CD4-positive, alpha-beta T cell (primary cell): ENCODE measurements at regions not wholly inside any gene's neighbourhood (a gene's known extent, or its start where the extent isn't known, plus 50 kb on each side); places are given as distances from the start of the nearest gene placed in this dataset.

ENCODE experiments used
- ATAC-seq: fragments of 200-7000 bp; cut with Tn5 transposase; one replicate; pipeline ENCODE4 v1.10.0; 2022; ENCODE audit warnings: mild to moderate bottlenecking; ENCODE audit not compliant: poor library complexity
- CTCF ChIA-PET: fragments of 350-600 bp; sonication (Branson Sonifier 250); formaldehyde crosslinking; loops from one replicate; lab custom pipeline; 2021; ENCODE audit warnings: antibody characterized with exemption, inconsistent platforms; lab: Charles Lee
- POLR2A ChIA-PET: fragments of 350-600 bp; sonication (Branson Sonifier 250); formaldehyde crosslinking; loops from one replicate; lab custom pipeline; 2021; ENCODE audit warnings: antibody characterized with exemption, inconsistent platforms; lab: Charles Lee
- DNase-seq, 14 experiments: peaks; one replicate each; pipeline ENCODE4 v3.0.0-alpha.2; 2013 to 2020; ENCODE audit warnings: mixed read lengths in 2 of 14
- H3K27ac ChIP-seq, 2 donors: one replicate each; pipeline versions ENCODE4 v1.5.1 to v1.7.0; 2013; ENCODE audit warnings: low read length in 2 of 2, low read depth in 1 of 2, mild to moderate bottlenecking in 1 of 2
- H3K27me3 ChIP-seq, 2 experiments: 1 replicate in 1 of 2; 2 replicates in 1 of 2; pipeline versions ENCODE4 v1.6.1 to v1.7.0; 2013; ENCODE audit warnings: low read length in 2 of 2, control low read depth in 1 of 2, mild to moderate bottlenecking in 1 of 2, moderate library complexity in 1 of 2; ENCODE audit not compliant: insufficient read depth in 2 of 2, control insufficient read depth in 1 of 2
- H3K36me3 ChIP-seq: one replicate; pipeline ENCODE4 v1.6.1; 2013; ENCODE audit warnings: low read length, control low read depth; ENCODE audit not compliant: insufficient read depth
- H3K4me1 ChIP-seq: one replicate; pipeline ENCODE4 v1.6.1; 2013; ENCODE audit warnings: low read length, control low read depth; ENCODE audit not compliant: insufficient read depth
- H3K4me3 ChIP-seq: one replicate; pipeline ENCODE4 v1.5.1; 2013; ENCODE audit warnings: mild to moderate bottlenecking, low read length, moderate library complexity
- H3K9me3 ChIP-seq, 2 experiments: 1 replicate in 1 of 2; 2 replicates in 1 of 2; pipeline versions ENCODE4 v1.6.1 to v1.7.0; 2013; ENCODE audit warnings: low read length in 2 of 2, mild to moderate bottlenecking in 2 of 2, control low read depth in 1 of 2, moderate library complexity in 1 of 2; ENCODE audit not compliant: control insufficient read depth in 1 of 2, insufficient read depth in 1 of 2
- H3K27ac Mint-ChIP-seq: one replicate; pipeline ENCODE4 v1.8.0; 2020; ENCODE audit warnings: mixed read lengths
- H3K27me3 Mint-ChIP-seq: one replicate; pipeline ENCODE4 v1.8.0; 2021; ENCODE audit warnings: mixed read lengths
- H3K36me3 Mint-ChIP-seq: one replicate; pipeline ENCODE4 v1.8.0; 2021; ENCODE audit warnings: low read depth, mixed read lengths
- H3K4me1 Mint-ChIP-seq: one replicate; pipeline ENCODE4 v1.8.0; 2021; ENCODE audit warnings: low read depth, mixed read lengths
- H3K4me3 Mint-ChIP-seq: one replicate; pipeline ENCODE4 v1.8.0; 2020; ENCODE audit warnings: mild to moderate bottlenecking, mixed read lengths
- H3K9me3 Mint-ChIP-seq: one replicate; pipeline ENCODE4 v1.8.0; 2020; ENCODE audit warnings: mixed read lengths
- CTCF ChIP-seq: fragments of 200-600 bp; IDR thresholded peaks from one replicate; pipeline ENCODE4 v1.8.0; 2022; ENCODE audit warnings: antibody characterized with exemption, mild to moderate bottlenecking
- intact Hi-C, 2 experiments: fragments of 100-400 bp; cut with DNase I in 1 of 2; cut with micrococcal nuclease in 1 of 2; formaldehyde crosslinking; loops; one replicate each; pipeline versions ENCODE4 v1.15.1 to v1.9.0; 2023 to 2025; cut with DNase I, micrococcal nuclease

GRCh38 chr18:34048423-34048822 lies 176.3 kb downstream of the NOL4 start:
- no peak for DNase-seq
- H3K4me3 ChIP-seq, result no peak overlapping the region
- no peaks in the 10 kb centered on the region for H3K36me3 ChIP-seq
- peaks cover 6% of the 10 kb centered on the region for H3K9me3 Mint-ChIP-seq
- no peak overlapping the region for H3K27ac ChIP-seq
- ChIA-PET POLR2A (no interaction called here), CTCF (no interaction called here)
- no peaks in the 10 kb centered on the region for H3K36me3 Mint-ChIP-seq
- ATAC-seq, result no peak
- H3K4me1 ChIP-seq, result no peaks in the 10 kb centered on the region
- no peak overlapping the region for H3K27ac Mint-ChIP-seq
- intact Hi-C loops, result no loop called here
- no peaks in the 10 kb centered on the region for H3K9me3 ChIP-seq
- no peaks in the 10 kb centered on the region for H3K27me3 Mint-ChIP-seq
- no peaks in the 10 kb centered on the region for H3K27me3 ChIP-seq
- H3K4me1 Mint-ChIP-seq, result no peaks in the 10 kb centered on the region
- TF ChIP-seq CTCF, result no peak
- no peak overlapping the region for H3K4me3 Mint-ChIP-seq

- Histone ChIP-seq H3K27ac (no peak overlapping the region), H3K4me1 (no peaks in the 10 kb centered on the region), H3K27me3 (no peaks in the 10 kb centered on the region), H3K4me3 (no peak overlapping the region), H3K9me3 (no peaks in the 10 kb centered on the region), H3K36me3 (no peaks in the 10 kb centered on the region)
- ChIA-PET POLR2A (no interaction called here), CTCF (no interaction called here)
- no peak for TF ChIP-seq CTCF
- no peak for ATAC-seq
- H3K9me3 Mint-ChIP-seq, result peaks cover 13% of the 10 kb centered on the region
- H3K27me3 Mint-ChIP-seq, result no peaks in the 10 kb centered on the region
- no peaks in the 10 kb centered on the region for H3K36me3 Mint-ChIP-seq
- H3K4me3 Mint-ChIP-seq, result no peak overlapping the region
- H3K27ac Mint-ChIP-seq, result no peak overlapping the region
- no peaks in the 10 kb centered on the region for H3K4me1 Mint-ChIP-seq
- DNase-seq, result no peak
- intact Hi-C loops, result no loop called here
Measured at GRCh38 chr18:34042423-34043146, 182.1 kb downstream of the NOL4 start.

- no peak for TF ChIP-seq CTCF
- intact Hi-C loops, result no loop called here
- no peak for DNase-seq
- Mint-ChIP-seq H3K27ac (no peak overlapping the region), H3K36me3 (no peaks in the 10 kb centered on the region), H3K27me3 (no peaks in the 10 kb centered on the region), H3K9me3 (peaks cover 17% of the 10 kb centered on the region), H3K4me1 (no peaks in the 10 kb centered on the region), H3K4me3 (no peak overlapping the region)
- no peaks in the 10 kb centered on the region for H3K36me3 ChIP-seq
- CTCF ChIA-PET, result no interaction called here
- POLR2A ChIA-PET, result no interaction called here
- no peak overlapping the region for H3K27ac ChIP-seq
- peaks cover 0 to under 1% of the 10 kb centered on the region in 2 experiments for H3K9me3 ChIP-seq
- H3K27me3 ChIP-seq, result no peaks in the 10 kb centered on the region
- no peak for ATAC-seq
- no peaks in the 10 kb centered on the region for H3K4me1 ChIP-seq
- H3K4me3 ChIP-seq, result no peak overlapping the region
Measured at GRCh38 chr18:34039611-34040010, 185.1 kb downstream of the NOL4 start.
